GM20000 (cell line): ENCODE measurements at regions not wholly inside any gene's neighbourhood (a gene's known extent, or its start where the extent isn't known, plus 50 kb on each side); places are given as distances from the start of the nearest gene placed in this dataset.

ENCODE experiments used
- DNase-seq: peaks from one replicate; pipeline ENCODE4 v3.0.0; 2012; ENCODE audit warnings: low spot score
- TF ChIP-seq, protein P1 (sequence below): IDR thresholded peaks from 2 replicates; pipeline ENCODE4 v1.5.1; 2012; ENCODE audit warnings: mild to moderate bottlenecking, control low read depth; ENCODE audit errors: extremely low read depth, missing control alignments

DNA sequence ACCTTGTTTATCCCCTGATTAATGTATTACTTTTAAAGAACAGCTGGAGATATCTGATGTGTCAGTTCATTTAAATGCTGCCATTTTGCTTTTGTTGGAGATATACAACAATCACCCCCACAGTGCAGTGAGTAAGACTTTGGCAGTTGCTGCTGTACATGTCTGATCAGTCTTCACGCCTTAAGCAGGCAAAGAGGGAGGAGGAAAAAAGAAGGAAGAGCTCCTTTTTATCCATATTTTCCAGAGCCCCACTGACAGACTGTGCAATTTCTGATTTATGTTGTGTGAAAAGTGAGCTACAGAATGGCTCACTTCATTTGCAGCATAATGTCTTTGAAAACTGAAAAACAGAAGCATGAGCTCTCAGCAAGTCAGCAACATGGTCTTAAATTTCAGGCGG lies 319.7 kb upstream of the LRIG3 start:
- no peak for DNase-seq
- TF ChIP-seq, protein P1, sequence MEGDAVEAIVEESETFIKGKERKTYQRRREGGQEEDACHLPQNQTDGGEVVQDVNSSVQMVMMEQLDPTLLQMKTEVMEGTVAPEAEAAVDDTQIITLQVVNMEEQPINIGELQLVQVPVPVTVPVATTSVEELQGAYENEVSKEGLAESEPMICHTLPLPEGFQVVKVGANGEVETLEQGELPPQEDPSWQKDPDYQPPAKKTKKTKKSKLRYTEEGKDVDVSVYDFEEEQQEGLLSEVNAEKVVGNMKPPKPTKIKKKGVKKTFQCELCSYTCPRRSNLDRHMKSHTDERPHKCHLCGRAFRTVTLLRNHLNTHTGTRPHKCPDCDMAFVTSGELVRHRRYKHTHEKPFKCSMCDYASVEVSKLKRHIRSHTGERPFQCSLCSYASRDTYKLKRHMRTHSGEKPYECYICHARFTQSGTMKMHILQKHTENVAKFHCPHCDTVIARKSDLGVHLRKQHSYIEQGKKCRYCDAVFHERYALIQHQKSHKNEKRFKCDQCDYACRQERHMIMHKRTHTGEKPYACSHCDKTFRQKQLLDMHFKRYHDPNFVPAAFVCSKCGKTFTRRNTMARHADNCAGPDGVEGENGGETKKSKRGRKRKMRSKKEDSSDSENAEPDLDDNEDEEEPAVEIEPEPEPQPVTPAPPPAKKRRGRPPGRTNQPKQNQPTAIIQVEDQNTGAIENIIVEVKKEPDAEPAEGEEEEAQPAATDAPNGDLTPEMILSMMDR, result no peak

GRCh38 chr12:59234391-59234790 lies 314.1 kb upstream of the LRIG3 start:
- TF ChIP-seq, protein P1, result no peak
- no peak for DNase-seq

- TF ChIP-seq, protein P1, result no peak
- DNase-seq, result no peak
These were observed 310.0 kb upstream of the LRIG3 start for GRCh38 chr12:59230334-59230733.

DNA sequence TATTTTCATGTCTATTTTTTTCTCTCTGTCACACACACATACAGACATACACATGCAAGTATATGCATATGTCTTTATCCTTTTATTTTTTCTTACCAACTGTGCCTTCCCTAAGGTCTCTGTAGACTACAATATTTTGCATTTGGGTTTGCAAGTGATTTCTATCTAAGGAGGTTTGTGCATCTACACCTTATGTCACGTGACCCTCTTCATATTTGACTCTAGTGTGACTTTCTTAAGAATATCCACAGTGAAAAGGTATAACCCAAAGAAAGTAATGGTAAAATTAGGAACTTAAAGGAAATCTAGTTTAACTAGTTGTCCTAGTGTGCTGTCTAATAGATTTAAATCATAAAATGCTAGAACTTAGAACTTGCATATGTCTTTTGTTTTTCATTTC lies 298.8 kb upstream of the LRIG3 start:
- no peak for DNase-seq
- TF ChIP-seq, protein P1, result no peak

DNA sequence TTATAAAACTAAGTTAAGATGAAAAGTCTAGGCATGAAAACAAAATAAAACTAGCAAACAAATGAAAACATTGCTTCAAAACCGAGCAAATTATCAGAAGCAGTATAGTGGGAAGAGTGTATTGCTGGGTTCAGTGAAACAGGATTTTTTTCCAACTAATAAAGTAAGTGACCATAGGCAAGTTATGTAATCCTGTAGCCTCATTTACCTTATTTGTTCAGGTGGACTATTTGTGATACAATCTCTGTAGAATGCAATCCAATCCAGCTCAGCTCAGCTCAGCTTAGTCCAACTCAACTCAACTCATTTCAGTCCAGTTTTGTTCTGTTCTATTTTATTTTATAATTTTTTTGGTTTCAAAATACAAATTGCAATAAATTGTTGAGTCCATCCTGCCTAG lies 276.7 kb upstream of the LRIG3 start:
- TF ChIP-seq, protein P1, result no peak
- no peak for DNase-seq

DNA sequence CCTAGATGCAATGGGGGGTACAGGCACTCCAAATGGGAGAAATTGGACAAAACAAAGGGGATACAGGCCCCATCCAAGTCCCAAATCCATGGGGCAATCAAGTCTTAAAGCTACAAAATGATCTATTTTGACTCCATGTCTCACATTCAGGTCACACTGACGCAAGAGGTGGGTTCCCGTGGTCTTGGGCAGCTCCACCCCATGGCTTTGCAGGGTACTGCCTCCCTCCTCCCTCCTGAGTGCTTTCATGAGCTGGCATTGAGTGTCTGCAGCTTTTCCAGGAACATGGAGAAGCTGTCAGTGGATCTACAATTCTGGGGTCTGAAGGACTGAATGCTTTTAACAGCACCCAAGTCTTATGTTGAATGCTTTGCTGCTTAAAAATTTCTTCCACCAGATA lies 274.5 kb upstream of the LRIG3 start:
- DNase-seq, result no peak
- TF ChIP-seq, protein P1, result no peak

- no peak for DNase-seq
- TF ChIP-seq, protein P1, result no peak
These were observed 273.3 kb upstream of the LRIG3 start for GRCh38 chr12:59193476-59194050.
